ENCODE measurements at regions not wholly inside any gene's neighbourhood (a gene's known extent, or its start where the extent isn't known, plus 50 kb on each side); places are given as distances from the start of the nearest gene placed in this dataset.

GRCh38 chr6:95794749-95795148, 217.4 kb downstream of the MANEA start:
- TF ChIP-seq MYC (IDR thresholded peaks at IDR 0.05; ENCODE audit: borderline replicate concordance, low read length) (no peak), CEBPB (IDR thresholded peaks at IDR 0.05) (no peak), USF2 (IDR thresholded peaks at IDR 0.05) (no peak)

Measured in A549 (cell line).